ENCODE measurements at regions not wholly inside any gene's neighbourhood (a gene's known extent, or its start where the extent isn't known, plus 50 kb on each side); places are given as distances from the start of the nearest gene placed in this dataset.
"Not testable (repeated sequence)": the region's sequence is repeated elsewhere in the genome, so short reads cannot be mapped to it uniquely, and the experiment has no call there.

GRCh38 chr13:64248371-64249065 is 2832.9 kb upstream of the PCDH20 start:
- DNase-seq, result no peak

GRCh38 chr13:64239372-64239771 is 2823.7 kb upstream of the PCDH20 start:
- DNase-seq, result no peak

- DNase-seq, result no peak
These were observed 2818.6 kb upstream of the PCDH20 start for GRCh38 chr13:64234255-64234654.

GRCh38 chr13:64223016-64223415 is 2807.4 kb upstream of the PCDH20 start:
- DNase-seq, result no peak

GRCh38 chr13:64206430-64207225 is 2791.0 kb upstream of the PCDH20 start:
- DNase-seq, result no peak

- no peak for DNase-seq
These were observed 2786.9 kb upstream of the PCDH20 start for GRCh38 chr13:64202517-64202916.

GRCh38 chr13:64197232-64197631 is 2781.6 kb upstream of the PCDH20 start:
- DNase-seq, result no peak

GRCh38 chr13:64186503-64187250 is 2771.0 kb upstream of the PCDH20 start:
- no peak for DNase-seq

GRCh38 chr13:64186071-64186470 is 2770.4 kb upstream of the PCDH20 start:
- no peak for DNase-seq

GRCh38 chr13:64180756-64181155 is 2765.1 kb upstream of the PCDH20 start:
- DNase-seq, result no peak

- DNase-seq, result no peak
These were observed 2750.2 kb upstream of the PCDH20 start for GRCh38 chr13:64165826-64166225.

GRCh38 chr13:64164435-64164834 is 2748.8 kb upstream of the PCDH20 start:
- no peak for DNase-seq

- no peak for DNase-seq
These were observed 2744.8 kb upstream of the PCDH20 start for GRCh38 chr13:64160479-64160878.

GRCh38 chr13:64158908-64159307 is 2743.3 kb upstream of the PCDH20 start:
- DNase-seq, result no peak

- DNase-seq, result no peak
These were observed 2738.9 kb upstream of the PCDH20 start for GRCh38 chr13:64154514-64154913.

- DNase-seq, result no peak
These were observed 2715.0 kb upstream of the PCDH20 start for GRCh38 chr13:64130600-64130999.

- DNase-seq, result no peak
These were observed 2714.5 kb upstream of the PCDH20 start for GRCh38 chr13:64130171-64130570.

- no peak for DNase-seq
These were observed 2712.2 kb upstream of the PCDH20 start for GRCh38 chr13:64127856-64128255.

- DNase-seq, result no peak
These were observed 2711.5 kb upstream of the PCDH20 start for GRCh38 chr13:64127192-64127591.

GRCh38 chr13:64121023-64121709 is 2705.5 kb upstream of the PCDH20 start:
- DNase-seq, result not testable (repeated sequence)

GRCh38 chr13:64099994-64100393 is 2684.3 kb upstream of the PCDH20 start:
- DNase-seq, result no peak

GRCh38 chr13:64090311-64090710 is 2674.7 kb upstream of the PCDH20 start:
- no peak for DNase-seq

- DNase-seq, result no peak
These were observed 2672.8 kb upstream of the PCDH20 start for GRCh38 chr13:64088491-64088890.

All from NCI-H524 treated with DMSO at 0.1 percent for 48 hours (cell line).